Fibroblast of the aortic adventitia (primary cell): ENCODE measurements at regions not wholly inside any gene's neighbourhood (a gene's known extent, or its start where the extent isn't known, plus 50 kb on each side); places are given as distances from the start of the nearest gene placed in this dataset.

Experiments
- DNase-seq: peaks from one replicate; pipeline ENCODE4 v3.0.0-alpha.2; 2010; ENCODE audit warnings: low read depth
- H3K4me3 ChIP-seq: 2 replicates; pipeline ENCODE4 v1.5.1; 2011; ENCODE audit warnings: low read depth, mild to moderate bottlenecking, control low read depth, low read length, moderate library complexity
- CTCF ChIP-seq: IDR thresholded peaks from 2 replicates; pipeline ENCODE4 v1.5.1; 2011; ENCODE audit warnings: mild to moderate bottlenecking, low read length, control low read depth, inconsistent platforms; ENCODE audit not compliant: insufficient read depth

GRCh38 chr3:117537949-117538348, 828.4 kb downstream of the TUSC7 start:
- no peak overlapping the region for H3K4me3 ChIP-seq
- no peak for TF ChIP-seq CTCF
- DNase-seq: no peak

GRCh38 chr3:117539729-117540128, 830.1 kb downstream of the TUSC7 start:
- TF ChIP-seq CTCF: no peak
- DNase-seq: no peak

GRCh38 chr3:117540597-117540996, 831.0 kb downstream of the TUSC7 start:
- no peak overlapping the region for H3K4me3 ChIP-seq
- DNase-seq: no peak
- no peak for TF ChIP-seq CTCF

More at GRCh38 chr3:117539729-117540128, 830.1 kb downstream of the TUSC7 start:
- H3K4me3 ChIP-seq: no peak overlapping the region

- H3K4me3 ChIP-seq: no peak overlapping the region
- no peak for TF ChIP-seq CTCF
- no peak for DNase-seq
These were observed 832.1 kb downstream of the TUSC7 start for GRCh38 chr3:117541721-117542120.

GRCh38 chr3:117543521-117543920, 833.9 kb downstream of the TUSC7 start:
- no peak for TF ChIP-seq CTCF
- no peak overlapping the region for H3K4me3 ChIP-seq
- DNase-seq: no peak

GRCh38 chr3:117545484-117545883, 835.9 kb downstream of the TUSC7 start:
- H3K4me3 ChIP-seq: no peak overlapping the region
- no peak for DNase-seq
- no peak for TF ChIP-seq CTCF

GRCh38 chr3:117547956-117548550, 838.5 kb downstream of the TUSC7 start:
- no peak overlapping the region for H3K4me3 ChIP-seq
- DNase-seq: peak; percentile 96

More at GRCh38 chr3:117547956-117548550, 838.5 kb downstream of the TUSC7 start:
- no peak for TF ChIP-seq CTCF
